HS-27A (cell line): ENCODE measurements at regions not wholly inside any gene's neighbourhood (a gene's known extent, or its start where the extent isn't known, plus 50 kb on each side); places are given as distances from the start of the nearest gene placed in this dataset.
"Not testable (repeated sequence)": the region's sequence is repeated elsewhere in the genome, so short reads cannot be mapped to it uniquely, and the experiment has no call there.

Experiments
- DNase-seq: peaks from one replicate; pipeline ENCODE4 v3.0.0-alpha.2; 2012; ENCODE audit warnings: low read depth, missing footprints

DNA sequence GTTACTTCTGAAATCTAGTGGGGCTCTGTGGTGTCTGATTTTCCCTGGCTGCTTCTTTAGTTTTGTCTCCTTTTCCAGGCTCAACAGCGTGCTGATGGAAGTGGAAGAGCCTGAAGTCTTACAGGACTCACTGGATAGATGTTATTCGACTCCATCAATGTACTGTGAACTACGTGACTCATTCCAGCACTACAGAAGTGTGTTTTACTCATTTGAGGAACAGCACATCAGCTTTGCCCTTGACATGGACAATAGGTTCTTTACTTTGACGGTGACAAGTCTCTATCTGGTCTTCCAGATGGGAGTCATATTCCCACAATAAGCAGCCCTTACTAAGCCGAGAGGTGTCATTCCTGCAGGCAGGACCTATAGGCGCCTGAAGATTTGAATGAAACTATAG is 51.1 kb downstream of the NBPF8 start:
- not testable (repeated sequence) for DNase-seq

GRCh38 chr1:120477663-120478062 is 62.8 kb downstream of the NBPF8 start:
- not testable (repeated sequence) for DNase-seq

DNA sequence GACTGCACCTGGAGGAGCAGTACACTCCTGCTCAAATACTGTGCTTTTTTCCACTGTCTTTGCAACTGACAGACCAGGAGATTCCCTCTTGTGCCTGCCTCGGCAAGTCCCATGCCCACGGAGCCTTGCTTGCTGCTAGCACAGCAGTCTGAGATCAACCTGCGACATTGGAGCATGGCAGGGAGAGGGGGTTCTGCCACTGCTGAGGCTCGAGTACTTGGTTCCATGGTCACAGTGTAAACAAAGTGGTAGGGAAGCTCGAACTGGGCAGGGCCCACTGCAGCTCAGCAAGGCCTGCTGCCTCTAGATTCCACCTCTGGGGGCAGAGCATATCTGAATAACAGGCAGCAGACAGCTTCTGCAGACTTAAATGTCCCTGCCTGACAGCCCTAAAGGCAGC is 63.6 kb downstream of the NBPF8 start:
- not testable (repeated sequence) for DNase-seq

- DNase-seq = not testable (repeated sequence)
Observed at GRCh38 chr1:120487542-120487941, 72.7 kb downstream of the NBPF8 start.

DNA sequence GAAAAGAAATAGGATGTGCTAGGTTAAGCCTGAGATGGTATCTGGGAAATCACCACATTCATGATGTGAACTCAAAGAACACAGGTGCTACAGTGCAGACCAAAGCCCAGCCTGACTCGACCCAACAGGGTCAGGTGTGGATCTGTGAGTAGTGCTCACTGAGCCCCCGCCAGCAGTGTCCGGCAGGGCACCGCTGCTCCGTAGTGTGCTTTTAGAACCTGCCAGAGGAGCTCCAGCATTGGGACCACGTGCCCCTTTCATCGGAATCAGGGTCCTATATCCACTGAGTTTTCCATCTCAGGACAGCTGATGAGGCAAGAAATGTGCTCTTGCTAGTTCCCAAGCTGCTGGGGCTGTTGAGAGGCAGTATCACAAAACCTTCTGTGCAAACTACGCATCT is 74.4 kb downstream of the NBPF8 start:
- not testable (repeated sequence) for DNase-seq

DNA sequence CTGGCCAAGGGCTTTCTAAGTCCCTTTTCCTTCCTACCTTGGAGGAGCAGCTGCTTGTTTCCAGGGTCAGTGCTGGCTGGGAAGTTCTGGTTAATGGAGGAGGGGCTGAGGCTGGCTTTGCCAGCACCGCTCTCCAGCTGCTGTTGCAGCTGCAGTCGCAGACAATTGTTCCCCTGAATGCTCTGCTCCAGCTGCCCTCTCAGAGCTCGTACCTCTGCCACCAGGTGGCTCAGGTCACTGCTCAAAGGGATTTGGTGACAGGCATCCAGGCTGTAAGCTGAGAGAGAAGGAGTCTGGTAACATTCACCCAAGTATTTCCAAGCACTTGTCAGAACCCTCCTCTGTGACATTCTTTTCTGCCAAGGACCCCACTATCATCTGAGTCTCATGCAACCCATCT is 82.3 kb downstream of the NBPF8 start:
- DNase-seq = not testable (repeated sequence)

- not testable (repeated sequence) for DNase-seq
Observed at GRCh38 chr1:120503284-120503683, 88.4 kb downstream of the NBPF8 start.

DNA sequence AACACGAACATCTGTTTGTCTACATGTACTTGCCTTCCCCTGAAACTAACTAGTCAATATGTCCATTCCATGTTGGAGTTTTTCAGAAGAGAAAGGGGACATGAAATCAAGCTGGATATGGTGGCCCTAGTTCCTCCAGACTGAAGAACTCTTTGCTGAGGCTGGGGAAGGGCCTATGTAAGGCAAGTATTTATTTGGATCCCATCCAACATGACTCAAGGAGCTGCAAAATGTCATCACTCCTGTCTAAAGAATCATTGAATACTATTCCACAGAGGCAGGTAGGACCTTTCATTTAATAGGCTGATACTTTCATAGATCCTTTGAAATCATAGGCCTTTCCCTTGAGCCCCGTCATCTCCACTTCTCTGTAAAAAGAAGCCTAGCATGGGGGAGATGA is 91.5 kb downstream of the NBPF8 start:
- not testable (repeated sequence) for DNase-seq

DNA sequence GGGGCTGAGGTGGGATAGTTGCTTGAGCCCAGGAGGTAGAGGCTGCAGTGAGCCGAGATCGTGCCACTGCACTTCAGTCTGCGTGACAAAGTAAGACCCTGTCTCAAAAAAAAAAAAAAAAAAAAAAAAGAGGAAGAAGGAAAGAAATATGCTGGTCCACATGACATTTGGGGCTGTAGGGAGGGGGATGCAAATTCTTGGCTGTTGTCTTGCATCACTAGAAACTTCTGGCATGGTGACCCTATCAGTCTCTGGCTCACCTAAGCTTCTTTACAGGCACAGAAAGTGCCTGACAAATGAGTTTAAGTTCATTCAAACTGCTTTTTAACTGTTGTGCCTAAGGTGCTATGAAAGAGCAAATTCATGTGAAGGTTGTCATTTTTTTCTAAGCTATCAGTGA is 93.5 kb downstream of the NBPF8 start:
- DNase-seq = not testable (repeated sequence)

DNA sequence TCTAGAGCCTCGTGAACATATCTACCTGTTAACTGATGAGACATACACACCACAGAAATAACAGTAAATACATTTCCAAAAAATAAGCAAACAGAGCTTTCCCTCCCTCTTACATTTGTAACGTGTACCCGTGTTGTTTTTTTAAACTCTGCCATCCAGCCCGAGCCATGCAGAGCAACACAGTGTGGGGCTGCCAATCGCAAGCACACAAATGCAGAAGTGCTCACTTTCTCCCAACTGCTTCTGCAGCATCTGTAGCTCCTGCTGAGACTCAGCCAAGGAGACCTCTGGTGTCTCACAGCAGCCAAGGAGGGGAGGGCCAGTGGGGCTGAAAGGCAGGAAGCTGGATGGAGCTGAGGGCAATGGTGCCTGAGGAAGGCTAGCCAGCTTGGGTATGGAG is 94.4 kb downstream of the NBPF8 start:
- not testable (repeated sequence) for DNase-seq

DNA sequence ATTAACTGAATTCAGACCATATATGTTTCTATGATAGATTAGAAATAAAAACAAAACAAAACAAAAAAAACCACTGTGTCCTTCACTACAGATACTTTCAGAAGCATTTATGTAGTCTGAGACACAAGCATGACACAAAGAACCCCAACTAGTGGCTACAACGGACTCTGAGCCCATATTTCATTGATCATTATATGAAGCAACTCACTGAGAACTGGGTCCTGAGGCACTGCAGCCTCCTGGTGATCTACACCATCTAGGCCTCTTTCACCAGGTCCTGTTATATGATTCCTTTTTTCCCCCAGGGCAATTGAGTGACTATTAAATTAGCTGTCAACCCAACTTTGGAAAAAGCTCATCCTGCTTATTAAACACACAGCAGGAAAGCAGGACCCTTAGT is 98.3 kb downstream of the NBPF8 start:
- DNase-seq = not testable (repeated sequence)

GRCh38 chr1:120513531-120513930 is 98.7 kb downstream of the NBPF8 start:
- DNase-seq = not testable (repeated sequence)

DNA sequence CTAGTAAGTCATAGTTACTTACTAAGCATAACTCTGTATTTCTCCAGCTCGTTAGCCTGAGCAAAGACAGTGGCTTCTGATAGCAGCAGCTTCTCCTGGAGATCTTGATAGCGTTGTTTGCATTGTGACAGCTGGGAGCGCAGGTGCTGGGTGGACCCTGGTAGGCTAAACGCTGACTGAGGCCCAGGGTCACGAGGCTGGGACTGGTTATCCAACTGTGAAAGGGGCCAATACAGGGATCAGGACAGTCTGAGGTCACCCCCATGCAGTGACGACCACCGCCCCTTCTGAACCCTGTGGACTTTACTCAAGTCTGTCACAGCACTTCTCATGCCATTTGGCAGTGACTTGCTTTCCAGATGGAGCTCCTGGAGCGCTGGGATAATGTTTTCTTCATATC is 104.4 kb downstream of the NBPF8 start:
- DNase-seq = not testable (repeated sequence)

DNA sequence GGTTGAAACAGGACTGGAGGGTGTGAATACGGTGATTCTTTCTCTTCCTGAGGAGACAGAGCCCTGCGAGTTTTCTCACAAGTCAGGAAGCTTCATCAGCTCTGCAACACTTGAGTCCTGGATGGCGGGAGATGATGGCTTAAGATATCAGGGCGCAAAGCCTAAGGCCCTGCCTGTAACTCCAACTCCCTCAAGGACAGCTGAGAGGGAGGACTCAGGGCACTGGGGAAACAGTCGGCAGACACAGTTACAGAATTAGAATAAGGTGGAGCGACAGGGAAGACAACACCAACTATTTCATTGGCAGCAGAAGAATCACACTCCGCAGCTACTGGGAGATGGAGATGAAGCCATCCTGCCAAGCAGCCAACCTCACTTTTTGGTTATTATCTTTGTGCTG is 109.6 kb downstream of the NBPF8 start:
- DNase-seq = not testable (repeated sequence)

GRCh38 chr1:120525386-120525785 is 110.6 kb downstream of the NBPF8 start:
- not testable (repeated sequence) for DNase-seq

- DNase-seq = not testable (repeated sequence)
Observed at GRCh38 chr1:120529475-120530089, 114.7 kb downstream of the NBPF8 start.

- DNase-seq = not testable (repeated sequence)
Observed at GRCh38 chr1:120531455-120531854, 116.6 kb downstream of the NBPF8 start.

- peak; percentile 30 for DNase-seq
Observed at GRCh38 chr1:120534361-120535047, 119.7 kb downstream of the NBPF8 start.

DNA sequence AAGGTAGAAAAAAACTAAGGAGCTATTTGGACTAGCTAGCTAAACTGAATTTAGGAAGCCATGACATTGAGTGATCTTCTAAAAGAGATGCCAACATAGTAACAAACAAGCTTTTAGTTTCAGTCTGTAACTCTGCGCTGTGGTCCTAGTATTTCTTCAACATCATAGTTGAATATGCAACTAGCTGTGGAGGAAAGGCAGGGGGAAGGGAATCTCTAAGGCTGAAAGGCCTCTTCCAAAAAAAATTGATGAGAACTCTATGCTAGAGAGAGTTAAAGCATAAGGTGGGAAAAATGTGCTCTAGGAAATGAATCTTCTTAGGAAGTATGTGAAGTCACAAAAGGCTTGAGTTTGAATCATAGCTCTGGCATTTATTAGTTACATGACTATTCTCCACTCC is 120.2 kb downstream of the NBPF8 start:
- DNase-seq = peak; percentile 36

GRCh38 chr1:120541394-120541793 is 126.6 kb downstream of the NBPF8 start:
- DNase-seq = not testable (repeated sequence)

GRCh38 chr1:120542365-120542764 is 127.5 kb downstream of the NBPF8 start:
- not testable (repeated sequence) for DNase-seq

GRCh38 chr1:120542940-120543339 is 128.1 kb downstream of the NBPF8 start:
- not testable (repeated sequence) for DNase-seq

DNA sequence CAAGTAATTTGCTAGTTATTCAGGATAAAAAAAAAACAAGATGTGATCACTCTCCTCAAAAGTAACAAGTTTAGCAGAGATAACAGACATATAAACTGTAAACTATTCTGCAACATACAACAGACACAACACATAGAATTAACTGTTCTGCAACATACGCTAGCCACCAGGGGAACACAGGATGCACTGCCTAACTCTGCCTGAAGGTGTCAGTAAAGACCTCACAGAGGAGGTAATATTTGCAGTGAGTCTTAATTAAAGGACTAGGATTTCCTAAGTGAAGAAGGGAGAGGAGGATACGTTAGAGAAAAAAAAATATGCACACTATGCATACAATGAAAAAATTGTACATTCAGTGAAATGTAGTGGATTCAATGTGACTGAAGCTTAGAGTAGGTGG is 129.6 kb downstream of the NBPF8 start:
- not testable (repeated sequence) for DNase-seq

DNA sequence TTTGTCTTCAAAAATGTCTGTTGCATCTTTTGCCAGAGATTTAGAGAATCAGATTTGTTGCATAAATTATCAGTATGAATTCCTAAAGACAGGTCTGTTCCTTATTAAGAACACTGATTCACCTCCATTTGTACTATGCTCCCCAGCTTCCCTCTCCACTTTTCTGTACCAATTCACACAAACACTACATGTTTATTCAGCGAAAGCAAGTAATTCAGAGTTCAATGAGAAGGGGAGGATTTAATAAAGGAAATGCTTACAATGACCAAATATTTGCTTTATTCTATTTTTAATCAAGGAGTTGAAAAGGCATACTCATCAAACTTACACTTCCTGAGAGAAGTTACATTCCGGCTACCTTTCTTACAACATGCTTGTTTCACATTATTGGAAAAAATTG is 135.5 kb downstream of the NBPF8 start:
- not testable (repeated sequence) for DNase-seq
